ENCODE measurements at regions not wholly inside any gene's neighbourhood (a gene's known extent, or its start where the extent isn't known, plus 50 kb on each side); places are given as distances from the start of the nearest gene placed in this dataset.

GRCh38 chr15:39242345-39242744 lies 338.5 kb upstream of the THBS1 start:
- intact Hi-C loops (cut with DNase I): no loop called here
- TF ChIP-seq CTCF (IDR thresholded peaks at IDR 0.05) (no peak), POLR2A (IDR thresholded peaks at IDR 0.05) (no peak), POLR2AphosphoS5 (IDR thresholded peaks at IDR 0.05; ENCODE audit: insufficient read depth in 1 of 2, low read depth in 1 of 2) (no peak)
- Histone ChIP-seq H3K4me3 (no peak overlapping the region), H3K27ac (no peak overlapping the region), H3K9me3 (no peaks in the 10 kb centered on the region), H3K27me3 (no peaks in the 10 kb centered on the region), H3K4me1 (no peaks in the 10 kb centered on the region), H3K36me3 (no peaks in the 10 kb centered on the region)
- no peak for DNase-seq (ENCODE audit: extremely low spot score in 2 of 2)

- Histone ChIP-seq H3K4me3 (no peak overlapping the region), H3K27ac (no peak overlapping the region), H3K27me3 (no peaks in the 10 kb centered on the region), H3K36me3 (no peaks in the 10 kb centered on the region), H3K9me3 (no peaks in the 10 kb centered on the region), H3K4me1 (no peaks in the 10 kb centered on the region)
- intact Hi-C loops (cut with DNase I): no loop called here
- no peak for TF ChIP-seq POLR2A (IDR thresholded peaks at IDR 0.05)
- no peak for TF ChIP-seq CTCF (IDR thresholded peaks at IDR 0.05)
- TF ChIP-seq POLR2AphosphoS5 (IDR thresholded peaks at IDR 0.05; ENCODE audit: insufficient read depth in 1 of 2, low read depth in 1 of 2): no peak
- DNase-seq (ENCODE audit: extremely low spot score in 2 of 2): no peak
Measured at GRCh38 chr15:39243396-39243795, 337.5 kb upstream of the THBS1 start.

DNA sequence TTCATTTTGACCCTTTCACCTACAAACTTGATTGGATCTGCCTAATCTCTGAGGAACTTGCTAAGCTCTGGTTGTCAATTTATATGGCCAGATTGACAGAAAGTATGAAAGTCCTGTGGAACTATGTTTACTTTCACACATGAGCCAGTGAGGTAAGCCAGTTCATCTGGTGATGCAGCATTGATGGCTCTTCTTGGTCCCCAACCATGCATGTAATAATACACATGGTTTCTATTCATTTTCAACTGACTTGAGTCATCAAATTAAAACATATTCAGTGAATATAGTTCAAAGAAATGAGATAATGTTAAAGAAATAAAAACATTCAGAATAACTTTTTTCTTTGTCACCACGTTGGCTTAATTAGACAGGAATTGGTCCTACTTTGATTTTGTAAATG lies 336.1 kb upstream of the THBS1 start:
- H3K36me3 ChIP-seq: no peaks in the 10 kb centered on the region
- H3K27me3 ChIP-seq: no peaks in the 10 kb centered on the region
- no peaks in the 10 kb centered on the region for H3K9me3 ChIP-seq
- no peak for TF ChIP-seq POLR2AphosphoS5 (IDR thresholded peaks at IDR 0.05; ENCODE audit: insufficient read depth in 1 of 2, low read depth in 1 of 2)
- intact Hi-C loops (cut with DNase I): no loop called here
- H3K27ac ChIP-seq: no peak overlapping the region
- no peaks in the 10 kb centered on the region for H3K4me1 ChIP-seq
- DNase-seq (ENCODE audit: extremely low spot score in 2 of 2): no peak
- H3K4me3 ChIP-seq: no peak overlapping the region

DNA sequence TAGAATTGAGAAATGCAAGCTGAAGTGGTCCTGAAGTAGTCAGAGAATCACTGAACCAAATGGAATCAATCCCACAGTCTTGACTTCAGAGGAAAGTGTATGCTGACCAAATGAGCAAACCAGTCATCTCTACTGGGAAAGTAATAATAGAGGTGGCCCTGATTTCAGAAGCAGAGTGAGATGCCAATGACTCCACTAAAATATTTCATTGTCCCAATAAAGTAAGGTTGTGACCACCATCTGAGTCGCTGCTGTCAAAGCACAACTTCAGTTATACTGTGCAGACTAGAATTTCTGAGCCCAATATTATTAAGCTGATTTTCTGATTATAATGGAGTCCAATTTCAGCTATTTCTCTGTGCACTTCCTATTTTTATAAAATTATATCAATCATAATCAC lies 334.4 kb upstream of the THBS1 start:
- intact Hi-C loops (cut with DNase I): no loop called here
- Histone ChIP-seq H3K27ac (no peak overlapping the region), H3K4me3 (no peak overlapping the region), H3K27me3 (no peaks in the 10 kb centered on the region), H3K9me3 (no peaks in the 10 kb centered on the region), H3K36me3 (no peaks in the 10 kb centered on the region), H3K4me1 (no peaks in the 10 kb centered on the region)
- no peak for DNase-seq (ENCODE audit: extremely low spot score in 2 of 2)
- TF ChIP-seq POLR2AphosphoS5 (IDR thresholded peaks at IDR 0.05; ENCODE audit: insufficient read depth in 1 of 2, low read depth in 1 of 2): no peak
- no peak for TF ChIP-seq CTCF (IDR thresholded peaks at IDR 0.05)
- TF ChIP-seq POLR2A (IDR thresholded peaks at IDR 0.05): no peak

- H3K4me3 ChIP-seq: no peak overlapping the region
- TF ChIP-seq CTCF (IDR thresholded peaks at IDR 0.05) (no peak), POLR2AphosphoS5 (IDR thresholded peaks at IDR 0.05; ENCODE audit: insufficient read depth in 1 of 2, low read depth in 1 of 2) (no peak), POLR2A (IDR thresholded peaks at IDR 0.05) (no peak)
- H3K36me3 ChIP-seq: no peaks in the 10 kb centered on the region
- no peaks in the 10 kb centered on the region for H3K4me1 ChIP-seq
- H3K27ac ChIP-seq: no peak overlapping the region
- intact Hi-C loops (cut with DNase I): no loop called here
- DNase-seq (ENCODE audit: extremely low spot score in 2 of 2): no peak
- no peaks in the 10 kb centered on the region for H3K27me3 ChIP-seq
- H3K9me3 ChIP-seq: no peaks in the 10 kb centered on the region
Measured at GRCh38 chr15:39247574-39247973, 333.3 kb upstream of the THBS1 start.

DNA sequence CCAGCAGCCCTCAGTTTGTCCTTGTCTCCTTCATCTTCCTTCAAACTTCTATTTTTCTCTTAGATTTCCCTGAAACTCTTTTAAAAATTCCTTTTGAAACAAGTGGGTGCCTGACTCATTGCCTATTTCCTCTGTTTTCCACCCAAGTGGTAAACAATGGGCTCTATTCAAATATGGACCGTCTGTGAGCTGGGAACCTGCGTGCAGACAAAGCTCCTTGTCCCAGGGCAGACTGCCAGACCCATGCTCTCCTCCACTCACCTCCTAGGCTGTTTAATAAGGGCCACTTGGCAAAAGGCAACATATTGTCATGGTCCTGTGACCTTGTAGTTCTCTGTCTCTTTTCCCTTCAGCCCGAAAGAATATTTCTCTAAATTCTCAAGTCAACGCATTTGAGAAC lies 332.7 kb upstream of the THBS1 start:
- Histone ChIP-seq H3K27ac (no peak overlapping the region), H3K36me3 (no peaks in the 10 kb centered on the region), H3K27me3 (no peaks in the 10 kb centered on the region), H3K9me3 (no peaks in the 10 kb centered on the region), H3K4me3 (no peak overlapping the region), H3K4me1 (no peaks in the 10 kb centered on the region)
- DNase-seq (ENCODE audit: extremely low spot score in 2 of 2): no peak
- intact Hi-C loops (cut with DNase I): no loop called here
- TF ChIP-seq CTCF (IDR thresholded peaks at IDR 0.05): no peak
- no peak for TF ChIP-seq POLR2AphosphoS5 (IDR thresholded peaks at IDR 0.05; ENCODE audit: insufficient read depth in 1 of 2, low read depth in 1 of 2)
- no peak for TF ChIP-seq POLR2A (IDR thresholded peaks at IDR 0.05)

All from vagina (tissue), 2 donors.